Calu3 (cell line): ENCODE measurements at regions not wholly inside any gene's neighbourhood (a gene's known extent, or its start where the extent isn't known, plus 50 kb on each side); places are given as distances from the start of the nearest gene placed in this dataset.

Experiments
- BruUV-seq: library from RNA; stranded (reverse); fragments of 400-500 nt; replicated peaks from 2 replicates; lab custom pipeline; 2021; lab: Mats Ljungman, UMichigan
- CTCF ChIA-PET: fragments of 300-600 bp; sonication (Branson Sonifier 250); formaldehyde crosslinking; loops from one replicate; lab custom pipeline; 2022; ENCODE audit warnings: antibody characterized with exemption; lab: Charles Lee
- DNase-seq: peaks from one replicate; pipeline ENCODE4 v3.0.0; 2022
- H3K27ac Mint-ChIP-seq: one replicate; pipeline ENCODE4 v1.8.0; 2022; ENCODE audit warnings: mixed read lengths; ENCODE audit not compliant: unreplicated experiment
- H3K27me3 Mint-ChIP-seq: one replicate; pipeline ENCODE4 v1.8.0; 2022; ENCODE audit warnings: mixed read lengths; ENCODE audit not compliant: unreplicated experiment
- H3K36me3 Mint-ChIP-seq: one replicate; pipeline ENCODE4 v1.8.0; 2022; ENCODE audit warnings: mild to moderate bottlenecking, moderate library complexity, mixed read lengths; ENCODE audit not compliant: insufficient read depth, unreplicated experiment
- H3K4me1 Mint-ChIP-seq: one replicate; pipeline ENCODE4 v1.8.0; 2022; ENCODE audit warnings: mild to moderate bottlenecking, low read depth, mixed read lengths; ENCODE audit not compliant: unreplicated experiment
- H3K4me3 Mint-ChIP-seq: one replicate; pipeline ENCODE4 v1.8.0; 2022; ENCODE audit warnings: mild to moderate bottlenecking, low read depth, moderate library complexity, mixed read lengths; ENCODE audit not compliant: unreplicated experiment
- H3K9me3 Mint-ChIP-seq: one replicate; pipeline ENCODE4 v1.8.0; 2022; ENCODE audit warnings: low read depth, mixed read lengths; ENCODE audit not compliant: unreplicated experiment
- CTCF ChIP-seq: fragments of 200-600 bp; IDR thresholded peaks from one replicate; pipeline ENCODE4 v1.8.0; 2022; ENCODE audit warnings: antibody characterized with exemption; ENCODE audit not compliant: unreplicated experiment
- intact Hi-C: fragments of 100-400 bp; cut with micrococcal nuclease; formaldehyde crosslinking; loops from one replicate; pipeline ENCODE4 v1.10.0; 2022; ENCODE audit not compliant: unreplicated experiment

- no TSS peak for BruUV-seq
- peaks cover 2% of the 10 kb centered on the region for H3K9me3 Mint-ChIP-seq
- no peak overlapping the region for H3K4me3 Mint-ChIP-seq
- TF ChIP-seq CTCF = no peak
- peaks cover 26% of the 10 kb centered on the region for H3K27me3 Mint-ChIP-seq
- no peaks in the 10 kb centered on the region for H3K4me1 Mint-ChIP-seq
- H3K27ac Mint-ChIP-seq = no peak overlapping the region
- no peaks in the 10 kb centered on the region for H3K36me3 Mint-ChIP-seq
- CTCF ChIA-PET = no interaction called here
- DNase-seq = no peak
- intact Hi-C loops = no loop called here
These were observed 107.8 kb downstream of the RAB18 start for GRCh38 chr10:27611744-27612550.

DNA sequence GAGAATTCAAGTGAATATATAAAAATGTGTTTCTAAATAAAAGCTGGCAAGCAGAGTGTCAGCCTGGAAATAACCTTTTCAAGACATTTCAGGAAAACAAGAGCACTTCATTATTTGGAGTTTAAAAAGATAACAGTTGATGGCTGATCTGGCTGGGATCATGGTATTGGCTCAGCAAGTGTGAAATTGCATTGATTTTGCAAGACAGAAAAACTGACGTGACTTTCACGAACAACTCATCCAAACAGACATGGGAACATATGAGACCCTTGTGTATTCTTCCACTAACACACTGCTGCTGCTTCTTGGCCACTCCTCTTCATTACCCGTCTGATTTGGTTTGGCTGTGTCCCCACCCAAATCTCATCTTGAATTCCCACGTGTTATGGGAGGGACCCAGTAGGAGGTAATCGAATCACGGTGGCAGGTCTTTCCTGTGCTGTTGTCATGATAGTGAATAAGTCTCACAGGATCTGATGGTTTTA is 108.5 kb downstream of the RAB18 start:
- CTCF ChIA-PET = no interaction called here
- DNase-seq = no peak
- Mint-ChIP-seq H3K4me1 (no peaks in the 10 kb centered on the region), H3K4me3 (no peak overlapping the region), H3K9me3 (peaks cover 2% of the 10 kb centered on the region), H3K27me3 (peaks cover 26% of the 10 kb centered on the region), H3K27ac (no peak overlapping the region), H3K36me3 (no peaks in the 10 kb centered on the region)
- intact Hi-C loops = no loop called here
- TF ChIP-seq CTCF = no peak
- BruUV-seq = no TSS peak

- Mint-ChIP-seq H3K4me3 (no peak overlapping the region), H3K36me3 (no peaks in the 10 kb centered on the region), H3K9me3 (peaks cover 2% of the 10 kb centered on the region), H3K4me1 (no peaks in the 10 kb centered on the region), H3K27me3 (peaks cover 43% of the 10 kb centered on the region), H3K27ac (no peak overlapping the region)
- DNase-seq = no peak
- CTCF ChIA-PET = interaction anchor here (0.7 kb wide), 1 partner anchor 45 kb away, joined by 3 read pairs; no protein-coding TSS in a partner anchor
- TF ChIP-seq CTCF = no peak
- no TSS peak for BruUV-seq
- intact Hi-C loops = no loop called here
These were observed 110.7 kb downstream of the RAB18 start for GRCh38 chr10:27614776-27615175.

GRCh38 chr10:27618036-27618615 is 114.0 kb downstream of the RAB18 start:
- H3K4me3 Mint-ChIP-seq = no peak overlapping the region
- no peaks in the 10 kb centered on the region for H3K9me3 Mint-ChIP-seq

More at GRCh38 chr10:27618036-27618615, 114.0 kb downstream of the RAB18 start:
- TF ChIP-seq CTCF = no peak
- intact Hi-C loops = no loop called here
- no peaks in the 10 kb centered on the region for H3K4me1 Mint-ChIP-seq
- CTCF ChIA-PET = no interaction called here
- no TSS peak for BruUV-seq
- no peak overlapping the region for H3K27ac Mint-ChIP-seq
- no peaks in the 10 kb centered on the region for H3K36me3 Mint-ChIP-seq
- H3K27me3 Mint-ChIP-seq = peaks cover 70% of the 10 kb centered on the region
- DNase-seq = no peak
